ENCODE measurements at regions not wholly inside any gene's neighbourhood (a gene's known extent, or its start where the extent isn't known, plus 50 kb on each side); places are given as distances from the start of the nearest gene placed in this dataset.

GRCh38 chr14:31932675-31933074, 144.4 kb upstream of the ARHGAP5 start:
- DNase-seq = no peak
- no peak overlapping the region for H3K27ac ChIP-seq
- WGBS, 5 donors = 84 to 95% (median 94%) methylated on average over 5 of the region's 5 CpGs

GRCh38 chr14:31933716-31934115, 143.4 kb upstream of the ARHGAP5 start:
- Histone ChIP-seq H3K27ac (no peak overlapping the region), H3K36me3 (no peaks in the 10 kb centered on the region), H3K27me3 (replicated peaks in 1 of 7) (no peaks in the 10 kb centered on the region), H3K4me1 (peaks cover 3 to 20% (median 10%) of the 10 kb centered on the region in 6 donors), H3K4me3 (no peak overlapping the region), H3K9me3 (no peaks in the 10 kb centered on the region)
- intact Hi-C loops (cut with DNase I; ENCODE audit: low total_unique reads) = no loop called here
- TF ChIP-seq CTCF (IDR thresholded peaks at IDR 0.05 in 8 of 11, conservative IDR thresholded peaks at IDR 0.05 in 3 of 11) (no peak), POLR2A (IDR thresholded peaks at IDR 0.05) (no peak), POLR2AphosphoS5 (IDR thresholded peaks at IDR 0.05) (no peak)
- 68 to 84% (median 74%) methylated on average over 3 of the region's 3 CpGs for WGBS, 5 donors
- no peak for DNase-seq

More at GRCh38 chr14:31932675-31933074, 144.4 kb upstream of the ARHGAP5 start:
- peaks cover 1 to 16% (median 9%) of the 10 kb centered on the region in 6 donors for H3K4me1 ChIP-seq
- H3K36me3 ChIP-seq = no peaks in the 10 kb centered on the region
- H3K9me3 ChIP-seq = no peaks in the 10 kb centered on the region
- H3K4me3 ChIP-seq = no peak overlapping the region
- intact Hi-C loops (cut with DNase I; ENCODE audit: low total_unique reads) = no loop called here
- no peak for TF ChIP-seq POLR2AphosphoS5 (IDR thresholded peaks at IDR 0.05)
- no peak for TF ChIP-seq CTCF (IDR thresholded peaks at IDR 0.05 in 8 of 11, conservative IDR thresholded peaks at IDR 0.05 in 3 of 11)
- TF ChIP-seq POLR2A (IDR thresholded peaks at IDR 0.05) = no peak
- H3K27me3 ChIP-seq (replicated peaks in 1 of 7) = no peaks in the 10 kb centered on the region

DNA sequence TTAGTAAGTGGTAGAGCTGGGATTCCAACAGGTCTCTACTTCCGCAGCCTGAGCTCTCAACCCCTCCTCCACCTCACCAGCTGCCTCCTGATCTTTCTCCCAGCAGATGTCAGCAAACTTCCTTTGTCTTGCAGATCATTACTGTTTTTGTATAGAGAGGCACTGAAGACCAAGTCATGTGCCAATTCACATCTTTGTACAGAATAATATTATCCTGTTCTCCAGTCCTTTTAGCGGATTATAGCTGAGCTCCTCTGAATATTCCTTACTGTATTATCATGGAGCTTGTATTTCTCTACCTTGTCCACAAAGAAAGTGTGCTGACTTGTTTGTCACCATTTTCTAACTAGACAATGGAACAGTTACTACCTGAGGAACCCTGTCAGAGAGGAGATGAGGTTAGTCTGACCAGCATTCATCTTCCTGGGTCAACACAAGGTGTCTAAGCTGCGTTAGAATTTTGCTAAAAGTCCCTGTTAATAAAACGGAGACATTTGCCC, 142.3 kb upstream of the ARHGAP5 start:
- intact Hi-C loops (cut with DNase I; ENCODE audit: low total_unique reads) = no loop called here
- Histone ChIP-seq H3K4me3 (no peak overlapping the region), H3K9me3 (no peaks in the 10 kb centered on the region), H3K36me3 (no peaks in the 10 kb centered on the region), H3K4me1 (peaks cover 3 to 20% (median 10%) of the 10 kb centered on the region in 6 donors), H3K27me3 (replicated peaks in 1 of 7) (no peaks in the 10 kb centered on the region), H3K27ac (peak overlapping the region in 4 of 8 donors; percentile 23 to 45 (median 37))
- TF ChIP-seq POLR2A (IDR thresholded peaks at IDR 0.05) (no peak), CTCF (IDR thresholded peaks at IDR 0.05 in 8 of 11, conservative IDR thresholded peaks at IDR 0.05 in 3 of 11) (peak in 7 of 11 experiments; percentile 17 to 48 (median 29)), POLR2AphosphoS5 (IDR thresholded peaks at IDR 0.05) (no peak)
- no peak for DNase-seq
- 46 to 80% (median 73%) methylated on average over 4 of the region's 4 CpGs for WGBS, 5 donors

DNA sequence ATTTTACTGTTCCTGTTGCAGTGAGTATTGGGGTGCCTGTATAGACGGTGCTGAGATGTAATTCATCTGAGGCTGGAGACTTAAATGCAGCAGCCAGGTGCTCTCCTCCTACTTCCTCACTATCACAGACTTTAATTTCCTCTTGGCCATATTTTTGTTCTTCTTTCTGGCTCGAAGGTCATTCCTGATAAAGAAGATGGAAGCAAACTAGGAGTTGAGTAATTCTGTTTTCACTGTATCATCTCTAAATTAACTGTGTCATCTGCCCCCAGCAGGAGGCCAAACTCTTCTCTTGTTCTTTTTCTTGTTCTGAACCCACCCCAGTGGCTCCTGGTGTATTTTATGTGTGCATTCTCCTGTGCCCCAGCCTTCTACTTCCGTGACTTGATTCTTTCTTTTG, 141.7 kb upstream of the ARHGAP5 start:
- H3K9me3 ChIP-seq = no peaks in the 10 kb centered on the region
- peak overlapping the region in 6 of 8 donors; percentile 16 to 45 (median 35) for H3K27ac ChIP-seq
- peaks cover 3 to 20% (median 10%) of the 10 kb centered on the region in 6 donors for H3K4me1 ChIP-seq
- no peaks in the 10 kb centered on the region for H3K27me3 ChIP-seq (replicated peaks in 1 of 7)
- no peak for DNase-seq
- H3K36me3 ChIP-seq = no peaks in the 10 kb centered on the region
- no peak for TF ChIP-seq POLR2AphosphoS5 (IDR thresholded peaks at IDR 0.05)
- no peak for TF ChIP-seq CTCF (IDR thresholded peaks at IDR 0.05 in 8 of 11, conservative IDR thresholded peaks at IDR 0.05 in 3 of 11)
- TF ChIP-seq POLR2A (IDR thresholded peaks at IDR 0.05) = no peak
- WGBS, 5 donors = 36 to 61% (median 44%) methylated on average over 3 of the region's 3 CpGs
- intact Hi-C loops (cut with DNase I; ENCODE audit: low total_unique reads) = no loop called here
- no peak overlapping the region for H3K4me3 ChIP-seq
